HUES48 (cell line): ENCODE measurements at regions not wholly inside any gene's neighbourhood (a gene's known extent, or its start where the extent isn't known, plus 50 kb on each side); places are given as distances from the start of the nearest gene placed in this dataset.

ENCODE experiments used
- H3K27ac ChIP-seq: one replicate; pipeline ENCODE4 v1.7.0; 2013; ENCODE audit warnings: low read depth, low read length, inconsistent platforms
- H3K27me3 ChIP-seq: 2 replicates; pipeline ENCODE4 v1.6.1; 2013; ENCODE audit warnings: mild to moderate bottlenecking, low read length; ENCODE audit not compliant: control insufficient read depth, insufficient read depth
- H3K36me3 ChIP-seq: 2 replicates; pipeline ENCODE4 v1.6.1; 2013; ENCODE audit warnings: low read length; ENCODE audit not compliant: control insufficient read depth, insufficient read depth
- H3K4me1 ChIP-seq: 2 replicates; pipeline ENCODE4 v1.6.1; 2013; ENCODE audit warnings: mild to moderate bottlenecking, low read length; ENCODE audit not compliant: control insufficient read depth, insufficient read depth
- H3K4me3 ChIP-seq: 2 replicates; pipeline ENCODE4 v1.5.1; 2013; ENCODE audit warnings: mild to moderate bottlenecking, low read depth, low read length
- H3K9ac ChIP-seq: 2 replicates; pipeline ENCODE4 v1.6.1; 2013; ENCODE audit warnings: mild to moderate bottlenecking, low read depth, low read length, moderate library complexity
- H3K9me3 ChIP-seq: 2 replicates; pipeline ENCODE4 v1.6.1; 2013; ENCODE audit warnings: low read length; ENCODE audit not compliant: control insufficient read depth, insufficient read depth

GRCh38 chr10:6755781-6756460 is 175.8 kb upstream of the PRKCQ start:
- no peaks in the 10 kb centered on the region for H3K9me3 ChIP-seq
- H3K27ac ChIP-seq = peak overlapping the region; percentile 3
- no peaks in the 10 kb centered on the region for H3K27me3 ChIP-seq
- no peak overlapping the region for H3K4me3 ChIP-seq
- peaks cover 27% of the 10 kb centered on the region for H3K4me1 ChIP-seq
- H3K36me3 ChIP-seq = no peaks in the 10 kb centered on the region
- no peak overlapping the region for H3K9ac ChIP-seq

- Histone ChIP-seq H3K27ac (no peak overlapping the region), H3K9ac (no peak overlapping the region)
Measured at GRCh38 chr10:6753644-6754043, 173.6 kb upstream of the PRKCQ start.

GRCh38 chr10:6751363-6751762 is 171.3 kb upstream of the PRKCQ start:
- Histone ChIP-seq H3K36me3 (no peaks in the 10 kb centered on the region), H3K4me3 (no peak overlapping the region), H3K27ac (no peak overlapping the region), H3K9ac (no peak overlapping the region), H3K4me1 (peaks cover 27% of the 10 kb centered on the region), H3K9me3 (no peaks in the 10 kb centered on the region), H3K27me3 (no peaks in the 10 kb centered on the region)

More at GRCh38 chr10:6753644-6754043, 173.6 kb upstream of the PRKCQ start:
- Histone ChIP-seq H3K4me3 (no peak overlapping the region), H3K36me3 (no peaks in the 10 kb centered on the region), H3K27me3 (no peaks in the 10 kb centered on the region), H3K9me3 (no peaks in the 10 kb centered on the region), H3K4me1 (peaks cover 27% of the 10 kb centered on the region)

- no peaks in the 10 kb centered on the region for H3K27me3 ChIP-seq
- peaks cover 7% of the 10 kb centered on the region for H3K4me1 ChIP-seq
- no peak overlapping the region for H3K27ac ChIP-seq
- H3K9me3 ChIP-seq = no peaks in the 10 kb centered on the region
- no peak overlapping the region for H3K4me3 ChIP-seq
- H3K9ac ChIP-seq = no peak overlapping the region
- H3K36me3 ChIP-seq = no peaks in the 10 kb centered on the region
Measured at GRCh38 chr10:6748981-6749635, 169.0 kb upstream of the PRKCQ start.

GRCh38 chr10:6748029-6748428 is 168.0 kb upstream of the PRKCQ start:
- Histone ChIP-seq H3K27ac (no peak overlapping the region), H3K4me1 (no peaks in the 10 kb centered on the region; the same call in 1 of the 2 replicates)

GRCh38 chr10:6746782-6747181 is 166.7 kb upstream of the PRKCQ start:
- no peak overlapping the region for H3K27ac ChIP-seq
- no peak overlapping the region for H3K4me3 ChIP-seq
- H3K27me3 ChIP-seq = no peaks in the 10 kb centered on the region
- no peaks in the 10 kb centered on the region for H3K4me1 ChIP-seq
- H3K9me3 ChIP-seq = no peaks in the 10 kb centered on the region
- no peak overlapping the region for H3K9ac ChIP-seq
- no peaks in the 10 kb centered on the region for H3K36me3 ChIP-seq

More at GRCh38 chr10:6748029-6748428, 168.0 kb upstream of the PRKCQ start:
- Histone ChIP-seq H3K9ac (no peak overlapping the region), H3K9me3 (no peaks in the 10 kb centered on the region), H3K27me3 (no peaks in the 10 kb centered on the region), H3K36me3 (no peaks in the 10 kb centered on the region), H3K4me3 (no peak overlapping the region)

GRCh38 chr10:6743291-6743849 is 163.3 kb upstream of the PRKCQ start:
- Histone ChIP-seq H3K9me3 (no peaks in the 10 kb centered on the region), H3K27me3 (no peaks in the 10 kb centered on the region), H3K4me1 (peaks cover 6% of the 10 kb centered on the region), H3K36me3 (no peaks in the 10 kb centered on the region), H3K27ac (no peak overlapping the region), H3K4me3 (no peak overlapping the region), H3K9ac (no peak overlapping the region)

GRCh38 chr10:6741541-6741941 is 161.5 kb upstream of the PRKCQ start:
- H3K4me1 ChIP-seq = peaks cover 25% of the 10 kb centered on the region
- no peak overlapping the region for H3K4me3 ChIP-seq
- no peak overlapping the region for H3K27ac ChIP-seq
- no peaks in the 10 kb centered on the region for H3K36me3 ChIP-seq
- no peak overlapping the region for H3K9ac ChIP-seq
- no peaks in the 10 kb centered on the region for H3K9me3 ChIP-seq
- no peaks in the 10 kb centered on the region for H3K27me3 ChIP-seq

- Histone ChIP-seq H3K4me3 (no peak overlapping the region), H3K9ac (no peak overlapping the region), H3K9me3 (no peaks in the 10 kb centered on the region), H3K27ac (no peak overlapping the region), H3K27me3 (no peaks in the 10 kb centered on the region), H3K36me3 (no peaks in the 10 kb centered on the region), H3K4me1 (peaks cover 30% of the 10 kb centered on the region)
Measured at GRCh38 chr10:6739530-6740174, 159.6 kb upstream of the PRKCQ start.

- Histone ChIP-seq H3K9ac (no peak overlapping the region), H3K4me3 (no peak overlapping the region; the same call in 1 of the 2 replicates), H3K36me3 (no peaks in the 10 kb centered on the region), H3K27me3 (no peaks in the 10 kb centered on the region), H3K27ac (no peak overlapping the region), H3K9me3 (no peaks in the 10 kb centered on the region), H3K4me1 (peaks cover 30% of the 10 kb centered on the region)
Measured at GRCh38 chr10:6738112-6738768, 158.2 kb upstream of the PRKCQ start.
